Fibroblast of lung (primary cell): ENCODE measurements at regions not wholly inside any gene's neighbourhood (a gene's known extent, or its start where the extent isn't known, plus 50 kb on each side); places are given as distances from the start of the nearest gene placed in this dataset.

ENCODE experiments used
- DNase-seq, 2 donors: peaks; one replicate each; pipeline versions ENCODE4 v3.0.0 to v3.0.0-alpha.2; 2010; ENCODE audit warnings: low read depth in 2 of 2
- H2AFZ ChIP-seq: 2 replicates; pipeline ENCODE4 v1.5.1; 2012; ENCODE audit warnings: low read length, control low read depth, inconsistent platforms
- H3K27ac ChIP-seq: 2 replicates; pipeline ENCODE4 v1.5.1; 2011; ENCODE audit warnings: low read length, control low read depth; ENCODE audit not compliant: insufficient read depth
- H3K27me3 ChIP-seq: 2 replicates; pipeline ENCODE4 v1.5.1; 2011; ENCODE audit warnings: mild to moderate bottlenecking, low read length; ENCODE audit not compliant: control insufficient read depth, insufficient read depth
- H3K36me3 ChIP-seq: 2 replicates; pipeline ENCODE4 v1.5.1; 2011; ENCODE audit warnings: low read length; ENCODE audit not compliant: control insufficient read depth, insufficient read depth
- H3K4me1 ChIP-seq: 2 replicates; pipeline ENCODE4 v1.5.1; 2011; ENCODE audit warnings: low read length; ENCODE audit not compliant: control insufficient read depth, insufficient read depth; ENCODE audit errors: extremely low read depth
- H3K4me2 ChIP-seq: 2 replicates; pipeline ENCODE4 v1.5.1; 2011; ENCODE audit warnings: low read length, control low read depth; ENCODE audit not compliant: insufficient read depth; ENCODE audit errors: extremely low read depth
- H3K4me3 ChIP-seq, 4 experiments: fragments of 200-600 bp in 1 of 4; sonication (generic) in 1 of 4; replicated peaks in 1 of 4; 2 replicates each; pipeline ENCODE4 v1.5.1; 2011 to 2016; ENCODE audit warnings: low read length in 4 of 4, low read depth in 3 of 4, mild to moderate bottlenecking in 3 of 4, control low read depth in 2 of 4, inconsistent platforms in 1 of 4, mixed read lengths in 1 of 4; ENCODE audit not compliant: insufficient read depth in 1 of 4; ENCODE audit errors: control extremely low read depth in 1 of 4
- H3K79me2 ChIP-seq: 2 replicates; pipeline ENCODE4 v1.5.1; 2012; ENCODE audit warnings: mild to moderate bottlenecking, low read length, inconsistent platforms; ENCODE audit not compliant: control insufficient read depth, insufficient read depth
- H3K9ac ChIP-seq: 2 replicates; pipeline ENCODE4 v1.5.1; 2011; ENCODE audit warnings: mild to moderate bottlenecking, low read length, control low read depth; ENCODE audit not compliant: insufficient read depth
- H3K9me3 ChIP-seq: 2 replicates; pipeline ENCODE4 v1.5.1; 2012; ENCODE audit warnings: low read depth, low read length; ENCODE audit not compliant: control insufficient read depth, insufficient read depth
- H4K20me1 ChIP-seq: 2 replicates; pipeline ENCODE4 v1.5.1; 2011; ENCODE audit warnings: low read length; ENCODE audit not compliant: control insufficient read depth, insufficient read depth; ENCODE audit errors: extremely low read depth
- CTCF ChIP-seq, 2 donors: IDR thresholded peaks in 1 of 2; conservative IDR thresholded peaks in 1 of 2; 1 replicate in 1 of 2; 2 replicates in 1 of 2; pipeline ENCODE4 v1.5.1; 2011 to 2012; ENCODE audit warnings: low read length in 2 of 2, control low read depth in 1 of 2, inconsistent platforms in 1 of 2, low read depth in 1 of 2, mild to moderate bottlenecking in 1 of 2
- EZH2 ChIP-seq: IDR thresholded peaks from 2 replicates; pipeline ENCODE4 v1.5.1; 2012; ENCODE audit warnings: low read length, control low read depth, mild to moderate bottlenecking; ENCODE audit errors: missing control alignments

- Histone ChIP-seq H3K4me3 (no peak overlapping the region), H3K79me2 (no peaks in the 10 kb centered on the region), H3K4me2 (no peak overlapping the region), H3K36me3 (no peaks in the 10 kb centered on the region), H3K4me1 (no peaks in the 10 kb centered on the region), H3K9me3 (no peaks in the 10 kb centered on the region), H3K27me3 (no peaks in the 10 kb centered on the region), H3K9ac (no peak overlapping the region), H3K27ac (no peak overlapping the region), H4K20me1 (no peaks in the 10 kb centered on the region), H2AFZ (no peak overlapping the region)
- DNase-seq: no peak
- TF ChIP-seq EZH2: no peak
- no peak for TF ChIP-seq CTCF (conservative IDR thresholded peaks at IDR 0.05 in 1 of 2, IDR thresholded peaks at IDR 0.05 in 1 of 2; ENCODE audit: low read depth in 1 of 2, low read length in 2 of 2)
Measured at GRCh38 chr20:60300374-60300773, 342.2 kb downstream of the CDH26 start.

GRCh38 chr20:60302875-60303274 is 344.7 kb downstream of the CDH26 start:
- TF ChIP-seq CTCF (conservative IDR thresholded peaks at IDR 0.05 in 1 of 2, IDR thresholded peaks at IDR 0.05 in 1 of 2; ENCODE audit: low read depth in 1 of 2, low read length in 2 of 2): no peak
- TF ChIP-seq EZH2: no peak
- Histone ChIP-seq H3K4me2 (no peak overlapping the region), H4K20me1 (no peaks in the 10 kb centered on the region), H3K4me3 (no peak overlapping the region), H3K4me1 (no peaks in the 10 kb centered on the region), H2AFZ (no peak overlapping the region), H3K9ac (no peak overlapping the region), H3K9me3 (no peaks in the 10 kb centered on the region), H3K27ac (no peak overlapping the region), H3K79me2 (no peaks in the 10 kb centered on the region), H3K36me3 (no peaks in the 10 kb centered on the region), H3K27me3 (no peaks in the 10 kb centered on the region)
- no peak for DNase-seq

GRCh38 chr20:60304026-60304590 is 345.9 kb downstream of the CDH26 start:
- no peak for TF ChIP-seq CTCF (conservative IDR thresholded peaks at IDR 0.05 in 1 of 2, IDR thresholded peaks at IDR 0.05 in 1 of 2; ENCODE audit: low read depth in 1 of 2, low read length in 2 of 2)
- no peak for TF ChIP-seq EZH2
- H3K27ac ChIP-seq: no peak overlapping the region
- no peaks in the 10 kb centered on the region for H4K20me1 ChIP-seq
- no peaks in the 10 kb centered on the region for H3K79me2 ChIP-seq
- H2AFZ ChIP-seq: no peak overlapping the region
- no peak overlapping the region for H3K4me2 ChIP-seq
- H3K9ac ChIP-seq: no peak overlapping the region
- no peaks in the 10 kb centered on the region for H3K4me1 ChIP-seq
- no peaks in the 10 kb centered on the region for H3K27me3 ChIP-seq
- H3K4me3 ChIP-seq: no peak overlapping the region
- no peaks in the 10 kb centered on the region for H3K9me3 ChIP-seq
- DNase-seq: no peak
- no peaks in the 10 kb centered on the region for H3K36me3 ChIP-seq
